ENCODE measurements at regions not wholly inside any gene's neighbourhood (a gene's known extent, or its start where the extent isn't known, plus 50 kb on each side); places are given as distances from the start of the nearest gene placed in this dataset.

DNA sequence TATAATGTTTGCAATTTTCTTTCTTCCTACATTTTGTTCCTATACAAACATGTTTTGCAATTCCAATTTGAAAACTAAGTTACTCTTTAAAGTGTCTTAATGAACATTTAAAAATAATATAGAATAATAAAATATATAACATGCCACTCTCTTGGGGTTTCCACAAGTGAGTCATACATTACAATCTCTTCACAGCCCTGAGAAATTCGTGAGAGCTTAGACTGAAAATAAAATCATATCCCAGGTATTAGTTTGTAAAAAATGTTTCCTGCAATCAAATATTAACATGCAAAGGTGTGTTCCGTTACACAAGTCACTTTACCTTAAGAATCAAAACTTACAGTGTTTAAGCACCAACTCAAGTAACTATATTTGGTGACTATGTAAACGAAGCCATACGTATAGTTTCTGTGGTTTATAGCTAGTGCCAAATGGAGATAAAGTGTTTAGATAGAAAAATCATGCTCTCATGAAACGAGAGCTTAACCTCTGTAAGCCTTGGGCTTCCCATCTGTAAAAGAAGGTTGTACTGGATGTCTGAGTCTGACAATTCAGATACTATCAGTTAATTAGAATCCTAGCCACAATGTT is 253.6 kb upstream of the ANO3 start:
- no peak for TF ChIP-seq POLR2AphosphoS5 (IDR thresholded peaks at IDR 0.05)
- TF ChIP-seq, protein P1, sequence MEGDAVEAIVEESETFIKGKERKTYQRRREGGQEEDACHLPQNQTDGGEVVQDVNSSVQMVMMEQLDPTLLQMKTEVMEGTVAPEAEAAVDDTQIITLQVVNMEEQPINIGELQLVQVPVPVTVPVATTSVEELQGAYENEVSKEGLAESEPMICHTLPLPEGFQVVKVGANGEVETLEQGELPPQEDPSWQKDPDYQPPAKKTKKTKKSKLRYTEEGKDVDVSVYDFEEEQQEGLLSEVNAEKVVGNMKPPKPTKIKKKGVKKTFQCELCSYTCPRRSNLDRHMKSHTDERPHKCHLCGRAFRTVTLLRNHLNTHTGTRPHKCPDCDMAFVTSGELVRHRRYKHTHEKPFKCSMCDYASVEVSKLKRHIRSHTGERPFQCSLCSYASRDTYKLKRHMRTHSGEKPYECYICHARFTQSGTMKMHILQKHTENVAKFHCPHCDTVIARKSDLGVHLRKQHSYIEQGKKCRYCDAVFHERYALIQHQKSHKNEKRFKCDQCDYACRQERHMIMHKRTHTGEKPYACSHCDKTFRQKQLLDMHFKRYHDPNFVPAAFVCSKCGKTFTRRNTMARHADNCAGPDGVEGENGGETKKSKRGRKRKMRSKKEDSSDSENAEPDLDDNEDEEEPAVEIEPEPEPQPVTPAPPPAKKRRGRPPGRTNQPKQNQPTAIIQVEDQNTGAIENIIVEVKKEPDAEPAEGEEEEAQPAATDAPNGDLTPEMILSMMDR (IDR thresholded peaks at IDR 0.05) = no peak
